HUES6 (cell line): ENCODE measurements at regions not wholly inside any gene's neighbourhood (a gene's known extent, or its start where the extent isn't known, plus 50 kb on each side); places are given as distances from the start of the nearest gene placed in this dataset.
"Not testable (repeated sequence)": the region's sequence is repeated elsewhere in the genome, so short reads cannot be mapped to it uniquely, and the experiment has no call there.

Experiments used
- H3K27ac ChIP-seq: 2 replicates; pipeline ENCODE4 v1.7.0; 2013; ENCODE audit warnings: low read depth, mild to moderate bottlenecking, low read length, inconsistent platforms
- H3K27me3 ChIP-seq: 2 replicates; pipeline ENCODE4 v1.6.1; 2013; ENCODE audit warnings: low read length; ENCODE audit not compliant: control insufficient read depth, insufficient read depth
- H3K36me3 ChIP-seq: 2 replicates; pipeline ENCODE4 v1.6.1; 2013; ENCODE audit warnings: low read length; ENCODE audit not compliant: control insufficient read depth, insufficient read depth
- H3K4me1 ChIP-seq: 2 replicates; pipeline ENCODE4 v1.6.1; 2013; ENCODE audit warnings: low read length; ENCODE audit not compliant: control insufficient read depth, insufficient read depth
- H3K4me3 ChIP-seq: 2 replicates; pipeline ENCODE4 v1.5.1; 2013; ENCODE audit warnings: low read depth, low read length
- H3K9ac ChIP-seq: one replicate; pipeline ENCODE4 v1.6.1; 2013; ENCODE audit warnings: mild to moderate bottlenecking, low read length
- H3K9me3 ChIP-seq: 2 replicates; pipeline ENCODE4 v1.6.1; 2013; ENCODE audit warnings: low read depth, low read length; ENCODE audit not compliant: control insufficient read depth, insufficient read depth

DNA sequence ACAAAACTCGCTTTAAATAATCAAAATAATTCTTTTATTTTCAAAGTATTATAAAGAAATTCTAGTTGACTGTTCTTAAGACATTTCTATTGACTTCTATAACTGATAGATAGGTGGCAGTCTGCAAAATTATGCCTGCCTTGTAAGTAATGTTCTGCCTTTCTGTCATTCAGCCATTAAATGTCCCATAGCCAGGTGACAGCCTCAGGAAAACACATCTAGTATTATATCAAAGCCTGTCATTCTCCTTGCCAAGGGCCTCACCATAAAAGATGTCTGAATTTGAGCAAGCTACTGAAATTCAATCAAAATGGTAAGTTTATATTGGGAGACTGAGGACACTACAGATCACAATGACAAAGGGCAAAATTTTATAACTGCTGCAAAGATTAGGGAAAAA, 170.4 kb upstream of the COX7C start:
- H3K4me3 ChIP-seq, result no peak overlapping the region
- no peaks in the 10 kb centered on the region for H3K9me3 ChIP-seq
- H3K4me1 ChIP-seq, result no peaks in the 10 kb centered on the region
- H3K27me3 ChIP-seq, result no peaks in the 10 kb centered on the region
- H3K9ac ChIP-seq, result no peak overlapping the region
- no peaks in the 10 kb centered on the region for H3K36me3 ChIP-seq
- H3K27ac ChIP-seq, result no peak overlapping the region

DNA sequence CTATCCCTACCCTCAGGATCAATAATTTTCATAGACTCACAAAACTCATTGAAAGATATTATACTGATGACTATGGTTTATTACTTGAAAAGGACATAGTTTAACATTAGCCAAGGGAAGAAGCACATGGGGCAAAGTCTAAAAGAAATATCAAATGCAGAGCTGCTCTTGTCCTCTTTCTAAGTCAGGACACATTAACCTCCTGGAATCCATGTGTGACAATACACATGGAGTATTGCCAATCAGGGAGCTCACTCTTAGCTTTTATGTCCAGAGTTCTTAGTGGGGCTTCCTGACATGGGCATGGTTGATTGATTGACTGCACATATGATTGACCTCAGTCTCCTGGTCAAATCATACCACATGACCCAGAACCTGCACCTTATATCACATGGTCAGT, 165.5 kb upstream of the COX7C start:
- Histone ChIP-seq H3K4me1 (no peaks in the 10 kb centered on the region), H3K36me3 (no peaks in the 10 kb centered on the region), H3K9ac (no peak overlapping the region), H3K4me3 (no peak overlapping the region), H3K9me3 (no peaks in the 10 kb centered on the region), H3K27me3 (no peaks in the 10 kb centered on the region), H3K27ac (no peak overlapping the region)

DNA sequence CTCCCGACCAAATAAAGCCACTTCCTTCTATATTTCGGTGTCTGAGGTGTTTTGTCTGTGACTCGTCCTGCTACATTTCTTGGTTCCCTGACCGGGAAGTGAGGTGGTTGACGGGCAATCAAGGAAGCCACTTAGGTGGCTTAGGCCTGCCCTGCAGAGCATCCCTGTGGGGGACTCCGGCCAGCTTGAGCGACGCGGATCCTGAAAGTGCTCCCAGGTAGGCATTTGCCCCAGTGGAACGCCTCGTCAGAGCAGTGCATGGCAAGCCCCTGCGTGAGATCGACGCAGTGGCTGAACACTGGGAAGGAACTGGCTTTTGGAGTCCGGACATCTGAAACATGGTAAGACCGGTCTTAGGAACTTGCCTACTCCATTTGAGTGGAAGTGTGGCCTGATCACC, 157.2 kb upstream of the COX7C start:
- Histone ChIP-seq H3K4me1 (no peaks in the 10 kb centered on the region), H3K4me3 (no peak overlapping the region), H3K9me3 (peaks cover 21% of the 10 kb centered on the region), H3K27ac (no peak overlapping the region), H3K27me3 (no peaks in the 10 kb centered on the region), H3K9ac (no peak overlapping the region), H3K36me3 (no peaks in the 10 kb centered on the region)

DNA sequence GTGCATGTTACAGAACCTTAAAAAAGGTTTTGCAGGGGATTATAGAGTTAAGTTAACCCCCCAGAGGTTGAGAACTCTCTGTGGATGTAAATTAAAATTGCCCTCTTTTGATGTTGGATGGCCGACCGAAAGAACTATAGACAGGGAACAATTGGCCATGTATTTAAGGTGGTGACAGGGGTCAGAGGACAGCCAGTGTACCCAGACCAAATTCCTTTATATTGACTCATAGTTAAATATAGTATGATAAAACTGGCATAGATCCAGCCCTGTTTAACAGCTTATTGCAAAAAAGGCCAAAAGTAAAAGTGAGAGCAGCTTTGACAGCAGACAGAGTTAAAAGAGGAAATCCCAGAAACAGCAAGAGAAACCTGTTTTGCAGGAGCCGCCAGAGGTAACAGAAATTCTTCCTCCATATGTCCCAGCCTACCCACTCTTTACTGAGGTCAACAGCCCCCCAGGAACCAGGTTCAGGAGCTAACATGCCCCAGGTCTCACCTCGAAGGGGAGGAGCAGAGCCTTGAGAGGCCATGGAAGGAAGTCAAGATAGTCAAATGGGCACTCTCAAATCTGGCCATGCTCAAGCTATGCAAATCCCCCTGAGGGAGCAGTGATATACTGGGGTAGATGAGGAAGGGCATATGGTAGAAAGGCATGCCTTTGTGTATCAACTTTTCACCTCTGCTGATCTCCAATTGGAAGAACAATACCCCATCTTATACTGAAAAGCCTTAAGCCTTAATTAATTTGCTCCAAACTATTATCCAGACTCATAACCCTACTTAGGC, 156.4 kb upstream of the COX7C start:
- Histone ChIP-seq H3K4me1 (no peaks in the 10 kb centered on the region), H3K9ac (no peak overlapping the region), H3K9me3 (peaks cover 26% of the 10 kb centered on the region), H3K36me3 (no peaks in the 10 kb centered on the region), H3K27me3 (no peaks in the 10 kb centered on the region), H3K27ac (no peak overlapping the region), H3K4me3 (no peak overlapping the region)

DNA sequence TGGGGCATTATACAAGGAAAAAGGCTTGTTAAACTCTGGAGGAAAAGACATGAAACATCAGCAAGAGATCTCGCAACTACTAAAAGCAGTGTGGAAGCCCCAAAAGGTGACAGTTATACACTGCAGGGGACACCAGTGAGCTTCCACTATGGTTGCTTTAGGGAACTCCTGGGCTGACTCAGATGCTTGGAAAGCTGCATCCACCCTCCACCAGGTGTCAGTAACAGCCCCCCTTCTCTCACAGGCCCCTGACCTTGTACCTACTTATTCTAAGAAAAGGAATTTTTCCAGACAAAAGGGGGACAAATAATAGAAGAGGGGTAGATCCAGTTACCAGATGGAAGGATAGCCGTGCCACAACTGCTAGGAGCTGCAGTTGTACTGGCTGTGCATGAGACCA, 154.4 kb upstream of the COX7C start:
- Histone ChIP-seq H3K4me3 (no peak overlapping the region), H3K27ac (no peak overlapping the region), H3K27me3 (no peaks in the 10 kb centered on the region), H3K9ac (no peak overlapping the region), H3K9me3 (peaks cover 29% of the 10 kb centered on the region), H3K4me1 (no peaks in the 10 kb centered on the region), H3K36me3 (no peaks in the 10 kb centered on the region)

DNA sequence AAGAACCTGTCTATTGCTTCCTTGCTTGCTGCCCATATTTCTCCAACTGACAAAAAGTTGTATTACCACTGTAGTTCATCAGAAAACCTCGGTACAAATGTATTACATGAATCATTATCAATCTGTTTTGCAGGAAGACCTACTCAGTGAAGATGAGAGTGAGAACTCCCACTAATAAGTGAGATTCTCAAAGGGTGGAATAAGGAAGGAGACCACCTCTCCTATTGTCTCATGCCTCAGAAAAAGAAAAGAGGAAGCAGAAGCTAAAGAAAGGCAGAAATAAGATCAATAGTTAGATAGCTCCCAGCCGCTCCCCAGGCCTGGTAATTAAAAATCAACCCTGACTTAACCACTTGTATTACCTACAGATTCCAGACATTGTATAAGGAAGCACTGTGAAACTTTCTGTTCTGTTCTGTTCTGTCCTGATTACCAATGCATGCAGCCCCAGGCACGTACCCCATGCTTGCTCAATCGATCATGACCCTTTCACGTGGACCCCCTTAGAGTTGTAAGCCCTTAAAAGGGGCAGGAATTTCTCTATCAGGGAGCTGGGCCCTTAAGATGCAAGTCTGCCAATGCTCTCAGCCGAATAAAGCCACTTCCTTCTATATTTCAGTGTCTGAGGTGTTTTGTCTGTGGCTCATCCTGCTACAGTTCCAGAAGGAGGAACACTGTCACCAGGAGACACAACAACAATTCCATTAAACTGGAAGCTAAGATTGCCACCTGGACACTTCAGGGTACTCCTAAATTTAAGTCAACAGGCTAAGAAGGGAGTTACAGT, 152.5 kb upstream of the COX7C start:
- Histone ChIP-seq H3K27me3 (no peaks in the 10 kb centered on the region), H3K4me3 (no peak overlapping the region), H3K36me3 (no peaks in the 10 kb centered on the region), H3K9me3 (peaks cover 29% of the 10 kb centered on the region), H3K27ac (no peak overlapping the region), H3K9ac (no peak overlapping the region), H3K4me1 (no peaks in the 10 kb centered on the region)

DNA sequence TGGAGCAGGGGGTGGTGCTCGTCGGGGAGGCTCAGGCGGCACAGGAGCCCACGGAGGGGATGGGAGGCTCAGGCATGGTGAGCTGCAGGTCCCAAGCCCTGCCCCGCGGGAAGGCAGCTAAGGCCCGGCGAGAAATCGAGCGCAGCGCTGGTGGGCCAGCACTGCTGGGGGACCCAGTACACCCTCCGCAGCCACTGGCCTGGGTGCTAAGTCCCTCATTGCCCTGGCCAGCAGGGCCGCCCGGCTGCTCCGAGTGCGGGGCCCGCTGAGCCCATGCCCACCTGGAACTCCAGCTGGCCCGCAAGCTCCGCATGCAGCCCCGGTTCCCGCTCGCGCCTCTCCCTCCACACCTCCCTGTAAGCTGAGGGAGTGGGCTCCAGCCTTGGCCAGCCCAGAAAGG, 151.0 kb upstream of the COX7C start:
- not testable (repeated sequence) for H3K9ac ChIP-seq, H3K4me1 ChIP-seq, H3K27me3 ChIP-seq, H3K4me3 ChIP-seq, H3K36me3 ChIP-seq, H3K27ac ChIP-seq
- H3K9me3 ChIP-seq, result peaks cover 23% of the 10 kb centered on the region

DNA sequence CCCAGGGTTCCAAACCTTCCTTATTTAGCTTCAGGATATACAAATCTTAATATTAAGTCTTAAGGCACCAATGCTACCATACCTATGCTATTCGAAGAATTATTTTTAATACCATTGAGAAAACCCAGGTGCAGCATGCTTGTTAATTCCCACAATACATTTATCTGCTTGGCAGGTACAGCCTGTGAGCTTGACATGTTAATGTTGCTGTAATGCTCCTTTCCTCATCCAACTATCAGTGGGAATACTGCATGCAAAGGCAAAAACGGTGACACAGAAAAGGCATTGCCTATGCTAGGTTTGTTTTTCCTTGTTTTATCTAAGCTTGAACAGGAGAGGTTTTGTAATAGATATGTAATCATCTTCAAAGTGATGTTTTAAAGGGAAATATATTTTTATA, 135.7 kb upstream of the COX7C start:
- Histone ChIP-seq H3K4me3 (no peak overlapping the region), H3K27ac (no peak overlapping the region), H3K9me3 (no peaks in the 10 kb centered on the region)

DNA sequence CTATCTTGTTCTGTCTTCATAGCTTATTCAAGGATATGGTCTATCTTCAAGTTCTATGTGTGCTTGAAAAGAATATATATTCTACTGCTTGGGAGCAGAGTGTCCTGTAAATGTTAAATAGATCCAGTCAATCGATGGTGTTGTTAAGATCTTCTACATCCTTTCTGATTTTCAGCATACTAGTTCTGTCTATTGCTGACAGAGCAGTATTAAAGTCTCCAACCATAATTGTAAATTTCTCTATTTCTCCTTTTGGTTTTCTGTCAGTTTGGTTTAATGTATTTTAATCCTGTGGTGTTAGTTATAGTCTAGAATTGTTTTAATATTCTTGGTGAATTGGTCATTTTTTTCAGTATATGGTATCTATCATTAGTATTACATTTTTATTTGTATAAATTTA, 124.0 kb upstream of the COX7C start:
- no peak overlapping the region for H3K4me3 ChIP-seq
- no peaks in the 10 kb centered on the region for H3K27me3 ChIP-seq
- no peaks in the 10 kb centered on the region for H3K4me1 ChIP-seq
- H3K9ac ChIP-seq, result no peak overlapping the region
- no peaks in the 10 kb centered on the region for H3K9me3 ChIP-seq
- no peak overlapping the region for H3K27ac ChIP-seq
- no peaks in the 10 kb centered on the region for H3K36me3 ChIP-seq

More for the DNA sequence above, 135.7 kb upstream of the COX7C start:
- no peaks in the 10 kb centered on the region for H3K4me1 ChIP-seq
- H3K36me3 ChIP-seq, result no peaks in the 10 kb centered on the region
- H3K27me3 ChIP-seq, result no peaks in the 10 kb centered on the region
- no peak overlapping the region for H3K9ac ChIP-seq

DNA sequence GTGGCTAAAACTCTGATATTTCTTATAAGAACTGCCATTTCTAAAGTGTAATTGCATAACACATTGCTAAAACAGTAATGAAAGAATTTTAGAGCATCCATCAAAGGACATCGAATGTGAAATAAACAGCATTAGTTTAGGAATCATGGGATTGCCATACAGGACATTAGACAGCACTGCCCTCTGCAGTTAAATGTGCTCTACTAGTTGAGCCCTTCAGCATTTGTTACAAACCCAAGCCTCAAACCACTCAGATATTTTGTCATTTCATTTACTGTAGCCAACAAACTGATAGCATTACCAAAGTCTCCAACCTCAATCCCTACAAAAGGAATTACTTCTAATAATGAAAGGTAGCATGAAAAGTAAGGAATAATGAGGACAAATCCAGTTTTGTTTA, 116.8 kb upstream of the COX7C start:
- no peak overlapping the region for H3K9ac ChIP-seq
- no peaks in the 10 kb centered on the region for H3K4me1 ChIP-seq
- H3K27me3 ChIP-seq, result no peaks in the 10 kb centered on the region
- no peaks in the 10 kb centered on the region for H3K36me3 ChIP-seq
- H3K27ac ChIP-seq, result no peak overlapping the region
- no peaks in the 10 kb centered on the region for H3K9me3 ChIP-seq
- H3K4me3 ChIP-seq, result no peak overlapping the region

DNA sequence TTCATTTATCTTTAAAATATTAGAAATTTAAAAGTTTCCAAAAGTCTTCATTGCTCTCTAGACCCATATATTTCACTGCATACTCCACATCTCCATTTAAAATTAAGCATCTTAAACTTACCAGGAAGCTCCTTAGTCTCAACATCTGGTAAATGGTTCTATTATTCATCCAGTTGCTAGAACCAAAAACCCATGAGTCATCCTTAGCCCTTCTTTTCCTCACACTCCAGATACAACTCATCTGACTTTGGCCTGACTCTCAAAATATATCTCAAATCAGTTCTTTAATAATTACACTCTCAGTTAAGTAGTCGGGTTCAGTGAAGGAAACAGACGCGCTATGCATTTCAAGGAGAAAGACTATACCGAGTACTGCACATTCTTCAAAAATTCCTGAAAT, 110.2 kb upstream of the COX7C start:
- Histone ChIP-seq H3K4me1 (no peaks in the 10 kb centered on the region), H3K27ac (no peak overlapping the region), H3K9ac (no peak overlapping the region), H3K4me3 (no peak overlapping the region), H3K9me3 (no peaks in the 10 kb centered on the region), H3K36me3 (no peaks in the 10 kb centered on the region), H3K27me3 (no peaks in the 10 kb centered on the region)
